Mucosa of rectum (tissue), 2 donors: ENCODE measurements at regions not wholly inside any gene's neighbourhood (a gene's known extent, or its start where the extent isn't known, plus 50 kb on each side); places are given as distances from the start of the nearest gene placed in this dataset.
A peak's percentile ranks its signal among the peaks of the same experiment; 100 is the strongest.

Source experiments
- H3K27ac ChIP-seq, 2 donors: one replicate each; pipeline ENCODE4 v1.7.0; 2013; ENCODE audit warnings: inconsistent platforms in 2 of 2, low read depth in 2 of 2, low read length in 2 of 2
- H3K27me3 ChIP-seq, 2 donors: one replicate each; pipeline ENCODE4 v1.7.0; 2013; ENCODE audit warnings: low read length in 2 of 2; ENCODE audit not compliant: control insufficient read depth in 2 of 2, insufficient read depth in 2 of 2
- H3K36me3 ChIP-seq, 2 donors: one replicate each; pipeline ENCODE4 v1.7.0; 2013; ENCODE audit warnings: low read length in 2 of 2; ENCODE audit not compliant: control insufficient read depth in 2 of 2, insufficient read depth in 2 of 2
- H3K4me1 ChIP-seq, 2 donors: one replicate each; pipeline ENCODE4 v1.7.0; 2013; ENCODE audit warnings: low read length in 2 of 2, mild to moderate bottlenecking in 1 of 2; ENCODE audit not compliant: control insufficient read depth in 2 of 2, insufficient read depth in 2 of 2
- H3K4me3 ChIP-seq, 2 donors: one replicate each; pipeline ENCODE4 v1.7.0; 2013; ENCODE audit warnings: low read length in 2 of 2
- H3K9ac ChIP-seq, 2 donors: one replicate each; pipeline ENCODE4 v1.7.0; 2013; ENCODE audit warnings: low read length in 2 of 2, low read depth in 1 of 2, mild to moderate bottlenecking in 1 of 2
- H3K9me3 ChIP-seq, 2 donors: one replicate each; pipeline ENCODE4 v1.7.0; 2013; ENCODE audit warnings: low read length in 2 of 2; ENCODE audit not compliant: control insufficient read depth in 2 of 2
- donor health status: healthy.
- donor health status: Normal muscosa, but diverticular disease.

DNA sequence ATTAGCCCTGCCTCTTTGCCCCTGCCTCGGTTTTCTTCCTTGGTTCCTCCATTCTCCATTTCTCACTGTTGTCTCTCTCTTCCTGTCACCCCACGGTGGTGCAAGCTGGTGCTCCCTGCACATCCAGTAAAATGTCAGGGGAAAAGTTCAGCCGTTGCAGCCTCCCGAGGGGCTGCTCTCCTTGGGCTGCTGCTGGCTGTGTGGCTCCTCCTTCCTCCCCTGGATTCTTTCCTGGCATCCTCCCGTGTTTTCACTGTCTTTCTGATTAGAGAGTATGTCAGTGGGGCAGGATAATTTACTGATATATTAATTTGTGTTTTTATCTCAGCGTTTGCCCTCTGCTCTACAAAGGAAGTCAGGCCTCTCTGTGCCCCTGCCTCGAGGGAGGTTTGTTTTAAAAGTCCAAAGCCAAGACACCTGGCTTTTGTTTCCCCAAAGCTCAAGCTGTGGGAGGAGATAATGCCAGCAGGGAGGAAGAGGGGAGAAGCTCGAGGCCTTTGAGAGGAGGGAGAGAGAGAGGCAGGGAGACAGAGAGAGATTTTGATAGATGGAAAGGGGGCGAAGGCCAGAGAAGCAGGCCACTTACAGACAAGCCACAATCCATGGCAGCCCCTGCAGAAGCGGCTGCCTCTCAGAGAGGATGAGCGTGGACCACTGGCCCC is 150.3 kb upstream of the NR2F2 start:
- no peaks in the 10 kb centered on the region for H3K9me3 ChIP-seq
- peaks cover 0 to 3% of the 10 kb centered on the region in 2 donors for H3K4me1 ChIP-seq
- no peaks in the 10 kb centered on the region for H3K27me3 ChIP-seq
- no peak overlapping the region for H3K9ac ChIP-seq
- H3K27ac ChIP-seq, result no peak overlapping the region
- H3K36me3 ChIP-seq, result no peaks in the 10 kb centered on the region
- no peak overlapping the region for H3K4me3 ChIP-seq

DNA sequence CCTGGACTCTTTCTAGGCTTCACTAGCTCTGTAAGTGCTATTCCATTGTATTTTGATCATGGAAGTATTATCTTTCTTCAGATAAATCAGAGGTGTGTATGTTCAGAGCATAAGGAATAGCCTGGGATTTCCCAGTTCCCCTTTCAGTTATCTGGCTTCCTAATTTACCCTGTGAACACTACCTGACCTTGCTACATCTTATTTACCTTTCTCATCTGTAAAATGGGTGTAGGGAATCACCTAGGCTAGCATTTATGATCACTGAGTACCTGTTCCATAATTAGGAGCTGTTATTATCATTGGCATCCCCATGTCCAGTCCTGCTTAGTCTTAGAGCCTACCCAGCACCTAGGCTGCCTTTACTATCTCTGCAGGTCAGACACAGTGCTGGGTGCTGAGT is 149.3 kb upstream of the NR2F2 start:
- Histone ChIP-seq H3K36me3 (no peaks in the 10 kb centered on the region), H3K27me3 (no peaks in the 10 kb centered on the region), H3K9me3 (no peaks in the 10 kb centered on the region), H3K4me1 (peaks cover 0 to 3% of the 10 kb centered on the region in 2 donors), H3K27ac (no peak overlapping the region), H3K9ac (no peak overlapping the region), H3K4me3 (no peak overlapping the region)

DNA sequence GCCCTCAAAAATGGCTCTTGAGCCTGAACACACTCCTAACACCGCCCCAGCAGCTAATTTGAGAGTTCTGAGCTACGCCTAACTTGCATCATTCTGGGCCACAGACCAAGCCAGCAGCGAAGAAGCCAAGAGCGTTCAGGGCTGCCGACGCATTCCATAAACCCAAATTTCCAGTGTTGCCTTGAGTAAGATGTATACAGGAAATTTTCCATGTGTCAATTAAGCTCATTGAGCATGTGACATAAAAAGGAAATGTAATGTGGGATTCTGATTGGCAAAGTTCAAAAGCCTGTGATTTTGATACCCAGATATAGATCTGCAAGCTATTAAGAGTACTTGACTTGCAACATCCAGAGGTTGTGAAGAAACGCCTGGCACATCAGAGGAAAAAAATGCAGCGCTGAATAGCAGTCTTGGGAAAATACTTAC is 148.6 kb upstream of the NR2F2 start:
- Histone ChIP-seq H3K4me3 (no peak overlapping the region), H3K36me3 (no peaks in the 10 kb centered on the region), H3K9me3 (no peaks in the 10 kb centered on the region), H3K27ac (peak overlapping the region in 1 of 2 donors; percentile 39), H3K4me1 (peaks cover 0 to 3% of the 10 kb centered on the region in 2 donors), H3K27me3 (no peaks in the 10 kb centered on the region), H3K9ac (peak overlapping the region in 1 of 2 donors; percentile 3)

GRCh38 chr15:96182736-96183513 is 147.6 kb upstream of the NR2F2 start:
- H3K4me3 ChIP-seq, result no peak overlapping the region
- H3K27me3 ChIP-seq, result no peaks in the 10 kb centered on the region
- no peaks in the 10 kb centered on the region for H3K9me3 ChIP-seq
- no peaks in the 10 kb centered on the region for H3K36me3 ChIP-seq
- H3K4me1 ChIP-seq, result peaks cover 0 to 3% of the 10 kb centered on the region in 2 donors
- no peak overlapping the region for H3K9ac ChIP-seq
- no peak overlapping the region for H3K27ac ChIP-seq

GRCh38 chr15:96183514-96183850 is 147.0 kb upstream of the NR2F2 start:
- Histone ChIP-seq H3K27me3 (no peaks in the 10 kb centered on the region), H3K9me3 (no peaks in the 10 kb centered on the region), H3K9ac (no peak overlapping the region), H3K4me3 (no peak overlapping the region), H3K4me1 (peaks cover 0 to 3% of the 10 kb centered on the region in 2 donors), H3K36me3 (no peaks in the 10 kb centered on the region), H3K27ac (no peak overlapping the region)

DNA sequence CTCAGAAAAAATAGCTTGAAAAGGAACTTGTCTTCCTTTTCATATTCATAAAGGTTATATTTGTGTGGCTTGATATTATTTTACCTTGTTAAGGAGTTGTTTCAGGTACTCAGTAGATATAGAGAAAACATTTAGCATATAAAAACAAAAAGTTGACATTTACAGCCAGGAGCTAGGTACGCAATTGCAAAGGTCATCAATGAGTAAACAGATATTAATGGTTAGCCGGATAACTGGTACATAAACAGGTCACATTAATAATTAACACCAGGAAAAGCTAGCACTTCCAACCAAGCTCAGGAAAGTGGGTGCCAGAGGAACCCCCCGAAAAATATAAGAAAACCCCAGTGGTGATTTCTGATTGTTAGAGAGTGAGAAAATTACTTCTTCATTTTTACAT is 146.6 kb upstream of the NR2F2 start:
- Histone ChIP-seq H3K27me3 (no peaks in the 10 kb centered on the region), H3K4me3 (no peak overlapping the region), H3K27ac (no peak overlapping the region), H3K4me1 (peaks cover 0 to 3% of the 10 kb centered on the region in 2 donors), H3K36me3 (no peaks in the 10 kb centered on the region), H3K9ac (no peak overlapping the region), H3K9me3 (no peaks in the 10 kb centered on the region)

DNA sequence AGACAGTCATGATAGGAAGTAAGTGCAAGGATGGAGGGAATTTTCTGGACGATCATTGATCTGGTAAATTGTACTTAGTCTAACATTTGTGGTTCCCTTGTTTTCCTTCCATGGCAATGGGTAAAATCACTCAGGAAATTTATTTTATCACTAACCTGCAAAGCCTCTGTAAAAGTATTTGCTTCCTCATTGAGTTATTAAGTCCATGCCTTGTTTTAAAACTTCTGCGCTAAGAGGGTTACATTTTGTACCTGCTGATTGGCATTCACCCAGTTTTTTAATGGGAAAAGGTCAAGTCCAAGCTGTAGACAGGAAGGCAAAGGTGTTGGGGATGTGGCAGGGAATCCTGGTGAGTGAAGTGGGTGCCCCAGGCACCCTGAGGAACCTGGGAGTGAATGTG is 146.2 kb upstream of the NR2F2 start:
- Histone ChIP-seq H3K4me3 (no peak overlapping the region), H3K36me3 (no peaks in the 10 kb centered on the region), H3K9me3 (no peaks in the 10 kb centered on the region), H3K27me3 (no peaks in the 10 kb centered on the region), H3K4me1 (peaks cover 0 to 3% of the 10 kb centered on the region in 2 donors), H3K9ac (no peak overlapping the region), H3K27ac (no peak overlapping the region)

- Histone ChIP-seq H3K4me3 (no peak overlapping the region), H3K36me3 (no peaks in the 10 kb centered on the region), H3K27ac (no peak overlapping the region), H3K4me1 (peaks cover 0 to 3% of the 10 kb centered on the region in 2 donors), H3K9ac (no peak overlapping the region), H3K9me3 (no peaks in the 10 kb centered on the region), H3K27me3 (no peaks in the 10 kb centered on the region)
These were observed 144.4 kb upstream of the NR2F2 start for GRCh38 chr15:96186105-96186504.

- no peaks in the 10 kb centered on the region for H3K4me1 ChIP-seq
- no peak overlapping the region for H3K9ac ChIP-seq
- H3K9me3 ChIP-seq, result no peaks in the 10 kb centered on the region
These were observed 142.9 kb upstream of the NR2F2 start for GRCh38 chr15:96187341-96188305.

GRCh38 chr15:96197721-96198120 is 132.8 kb upstream of the NR2F2 start:
- no peaks in the 10 kb centered on the region for H3K27me3 ChIP-seq
- no peak overlapping the region for H3K27ac ChIP-seq
- no peaks in the 10 kb centered on the region for H3K4me1 ChIP-seq
- no peak overlapping the region for H3K4me3 ChIP-seq
- no peak overlapping the region for H3K9ac ChIP-seq
- no peaks in the 10 kb centered on the region for H3K9me3 ChIP-seq
- H3K36me3 ChIP-seq, result no peaks in the 10 kb centered on the region

More at GRCh38 chr15:96187341-96188305, 142.9 kb upstream of the NR2F2 start:
- H3K27me3 ChIP-seq, result no peaks in the 10 kb centered on the region
- H3K27ac ChIP-seq, result no peak overlapping the region
- no peak overlapping the region for H3K4me3 ChIP-seq
- no peaks in the 10 kb centered on the region for H3K36me3 ChIP-seq
